ENCODE measurements at regions not wholly inside any gene's neighbourhood (a gene's known extent, or its start where the extent isn't known, plus 50 kb on each side); places are given as distances from the start of the nearest gene placed in this dataset.

- no peak for TF ChIP-seq CTCF (IDR thresholded peaks at IDR 0.05)
- no peak for TF ChIP-seq POLR2A (IDR thresholded peaks at IDR 0.05)
Observed at GRCh38 chr14:97213720-97214119, 416.5 kb downstream of the VRK1 start.
